H1 (cell line): ENCODE measurements at regions not wholly inside any gene's neighbourhood (a gene's known extent, or its start where the extent isn't known, plus 50 kb on each side); places are given as distances from the start of the nearest gene placed in this dataset.

Source experiments
- CHD1 ChIP-seq: IDR thresholded peaks from 2 replicates; pipeline ENCODE4 v1.6.1; 2012; ENCODE audit warnings: low read depth, low read length, improper control_type of control experiment
- CHD7 ChIP-seq: fragments of 300-600 bp; sonication (generic); IDR thresholded peaks from 2 replicates; pipeline ENCODE4 v1.7.1; 2012; ENCODE audit warnings: low read length, moderate library complexity, mild to moderate bottlenecking, inconsistent platforms; ENCODE audit not compliant: insufficient replicate concordance
- CREB1 ChIP-seq: IDR thresholded peaks from 2 replicates; pipeline ENCODE4 v1.6.1; 2012; ENCODE audit warnings: inconsistent platforms
- HDAC2 ChIP-seq, 2 experiments: fragments of 300-600 bp in 1 of 2; sonication (generic) in 1 of 2; IDR thresholded peaks; 2 replicates each; pipeline ENCODE4 v1.6.1; 2011 to 2012; ENCODE audit warnings: low read depth in 2 of 2, low read length in 2 of 2, mild to moderate bottlenecking in 2 of 2, moderate library complexity in 2 of 2, borderline replicate concordance in 1 of 2, inconsistent platforms in 1 of 2
- RBBP5 ChIP-seq: IDR thresholded peaks from 2 replicates; pipeline ENCODE4 v1.7.1; 2012; ENCODE audit warnings: low read depth, mild to moderate bottlenecking, inconsistent platforms, low read length, moderate library complexity, borderline replicate concordance
- RXRA ChIP-seq: IDR thresholded peaks from 2 replicates; pipeline ENCODE4 v1.6.1; 2011; ENCODE audit warnings: low read depth, mild to moderate bottlenecking, low read length, moderate library complexity; ENCODE audit not compliant: insufficient read depth
- SIRT6 ChIP-seq: IDR thresholded peaks from one replicate; pipeline ENCODE4 v1.7.1; 2012; ENCODE audit warnings: low read length, inconsistent platforms
- SP2 ChIP-seq: IDR thresholded peaks from 2 replicates; pipeline ENCODE4 v1.6.1; 2012; ENCODE audit warnings: mild to moderate bottlenecking, low read length, inconsistent platforms
- TEAD4 ChIP-seq: IDR thresholded peaks from 2 replicates; pipeline ENCODE4 v1.6.1; 2012; ENCODE audit warnings: low read depth, low read length, inconsistent platforms, mixed read lengths
- USF2 ChIP-seq: IDR thresholded peaks from 2 replicates; pipeline ENCODE4 v1.6.1; 2011; ENCODE audit warnings: low read length, improper control_type of control experiment

GRCh38 chr14:65926935-65927700 lies 514.6 kb downstream of the FUT8 start (continued):
- no peak for TF ChIP-seq HDAC2 (IDR thresholded peaks at IDR 0.05; ENCODE audit: borderline replicate concordance in 1 of 2, low read depth in 2 of 2, low read length in 2 of 2)
- TF ChIP-seq CHD7, result no peak
- no peak for TF ChIP-seq RXRA
- TF ChIP-seq USF2, result no peak
- no peak for TF ChIP-seq SP2
- TF ChIP-seq TEAD4, result no peak
- no peak for TF ChIP-seq RBBP5
- TF ChIP-seq SIRT6, result no peak
- TF ChIP-seq CHD1, result no peak
- no peak for TF ChIP-seq CREB1
